OCI-LY3 (cell line): ENCODE measurements at regions not wholly inside any gene's neighbourhood (a gene's known extent, or its start where the extent isn't known, plus 50 kb on each side); places are given as distances from the start of the nearest gene placed in this dataset.

Experiments
- EZH2phosphoT487 ChIP-seq: fragments of 200-600 bp; shearing (Covaris generic); IDR thresholded peaks from 2 replicates; pipeline ENCODE4 v1.6.1; 2018; ENCODE audit warnings: antibody characterized with exemption, mixed run types, low read depth
- TF ChIP-seq, protein P1 (sequence below): fragments of 200-600, 300-600 bp; sonication (generic); IDR thresholded peaks from 2 replicates; pipeline ENCODE4 v1.5.1; 2014; ENCODE audit warnings: antibody characterized with exemption, low read length, low read depth

DNA sequence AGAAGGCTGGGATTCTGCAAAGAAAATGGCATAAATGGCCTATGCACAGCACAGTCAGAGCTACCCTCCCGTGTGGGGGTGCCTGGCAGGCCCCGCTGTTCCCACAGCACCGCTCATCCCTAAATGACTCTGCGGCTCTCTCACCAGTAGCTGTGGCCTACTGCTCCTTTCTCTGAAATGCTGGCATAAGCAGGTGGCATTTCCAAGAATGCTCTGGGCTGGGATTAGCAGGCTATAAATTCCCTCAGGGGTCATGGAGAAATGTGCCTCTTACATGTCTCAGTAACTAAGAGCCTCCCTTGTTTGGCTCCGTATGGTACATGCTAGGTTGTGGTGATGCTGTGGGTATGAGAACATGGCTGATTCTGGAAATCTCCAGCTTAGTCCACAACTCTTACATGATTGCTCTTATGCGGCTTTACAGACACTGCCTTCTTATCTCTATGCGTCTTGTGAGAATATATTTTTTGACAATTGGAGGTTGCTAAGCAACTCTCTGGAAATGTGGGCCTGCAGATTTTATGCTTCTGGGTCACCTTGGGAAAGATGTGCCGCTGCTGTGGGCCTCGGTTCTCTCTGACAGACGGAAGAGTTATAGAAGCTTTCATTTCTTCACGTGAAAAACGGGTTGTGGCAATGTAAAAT, 80.3 kb upstream of the GATA6 start:
- TF ChIP-seq, protein P1, sequence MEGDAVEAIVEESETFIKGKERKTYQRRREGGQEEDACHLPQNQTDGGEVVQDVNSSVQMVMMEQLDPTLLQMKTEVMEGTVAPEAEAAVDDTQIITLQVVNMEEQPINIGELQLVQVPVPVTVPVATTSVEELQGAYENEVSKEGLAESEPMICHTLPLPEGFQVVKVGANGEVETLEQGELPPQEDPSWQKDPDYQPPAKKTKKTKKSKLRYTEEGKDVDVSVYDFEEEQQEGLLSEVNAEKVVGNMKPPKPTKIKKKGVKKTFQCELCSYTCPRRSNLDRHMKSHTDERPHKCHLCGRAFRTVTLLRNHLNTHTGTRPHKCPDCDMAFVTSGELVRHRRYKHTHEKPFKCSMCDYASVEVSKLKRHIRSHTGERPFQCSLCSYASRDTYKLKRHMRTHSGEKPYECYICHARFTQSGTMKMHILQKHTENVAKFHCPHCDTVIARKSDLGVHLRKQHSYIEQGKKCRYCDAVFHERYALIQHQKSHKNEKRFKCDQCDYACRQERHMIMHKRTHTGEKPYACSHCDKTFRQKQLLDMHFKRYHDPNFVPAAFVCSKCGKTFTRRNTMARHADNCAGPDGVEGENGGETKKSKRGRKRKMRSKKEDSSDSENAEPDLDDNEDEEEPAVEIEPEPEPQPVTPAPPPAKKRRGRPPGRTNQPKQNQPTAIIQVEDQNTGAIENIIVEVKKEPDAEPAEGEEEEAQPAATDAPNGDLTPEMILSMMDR: no peak
- no peak for TF ChIP-seq EZH2phosphoT487
